ENCODE measurements at regions not wholly inside any gene's neighbourhood (a gene's known extent, or its start where the extent isn't known, plus 50 kb on each side); places are given as distances from the start of the nearest gene placed in this dataset.

DNA sequence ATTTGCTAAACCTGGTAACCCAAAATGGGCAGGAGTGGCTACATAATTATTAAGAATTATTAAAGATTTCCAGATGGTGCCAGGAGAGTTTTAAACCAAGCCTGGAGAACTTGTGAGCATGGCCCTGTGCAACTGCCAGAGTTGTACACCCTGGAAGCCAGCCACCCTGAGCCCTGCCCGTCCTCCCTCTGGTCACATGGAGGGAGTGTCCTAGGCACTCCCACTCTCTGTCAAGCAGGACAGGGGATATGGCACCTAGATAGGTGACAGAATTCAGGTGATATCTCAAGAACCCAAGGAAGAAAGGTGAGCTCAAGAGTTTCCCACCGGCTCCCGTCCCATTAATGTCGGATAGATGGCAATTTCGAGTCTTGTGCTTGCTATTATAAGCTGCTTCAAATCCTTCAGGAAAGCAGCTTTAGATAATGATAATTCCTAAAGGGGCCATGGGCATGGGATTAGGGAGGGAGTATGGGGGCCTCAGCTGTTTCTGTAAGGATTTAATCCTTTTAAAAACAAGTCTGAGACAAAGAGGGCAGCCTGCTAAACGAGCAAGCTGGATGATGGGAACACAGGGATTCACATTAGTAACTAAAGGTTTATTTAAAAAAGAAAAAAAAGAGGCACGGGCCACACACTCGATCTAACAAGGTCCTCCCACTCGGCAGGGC, 169.1 kb downstream of the BMP7 start:
- TF ChIP-seq RAD21 (conservative IDR thresholded peaks at IDR 0.05): no peak
- no peak for TF ChIP-seq POLR2AphosphoS5 (IDR thresholded peaks at IDR 0.05)
- TF ChIP-seq TAF1 (IDR thresholded peaks at IDR 0.05; ENCODE audit: low read depth): no peak
- TF ChIP-seq, protein P1, sequence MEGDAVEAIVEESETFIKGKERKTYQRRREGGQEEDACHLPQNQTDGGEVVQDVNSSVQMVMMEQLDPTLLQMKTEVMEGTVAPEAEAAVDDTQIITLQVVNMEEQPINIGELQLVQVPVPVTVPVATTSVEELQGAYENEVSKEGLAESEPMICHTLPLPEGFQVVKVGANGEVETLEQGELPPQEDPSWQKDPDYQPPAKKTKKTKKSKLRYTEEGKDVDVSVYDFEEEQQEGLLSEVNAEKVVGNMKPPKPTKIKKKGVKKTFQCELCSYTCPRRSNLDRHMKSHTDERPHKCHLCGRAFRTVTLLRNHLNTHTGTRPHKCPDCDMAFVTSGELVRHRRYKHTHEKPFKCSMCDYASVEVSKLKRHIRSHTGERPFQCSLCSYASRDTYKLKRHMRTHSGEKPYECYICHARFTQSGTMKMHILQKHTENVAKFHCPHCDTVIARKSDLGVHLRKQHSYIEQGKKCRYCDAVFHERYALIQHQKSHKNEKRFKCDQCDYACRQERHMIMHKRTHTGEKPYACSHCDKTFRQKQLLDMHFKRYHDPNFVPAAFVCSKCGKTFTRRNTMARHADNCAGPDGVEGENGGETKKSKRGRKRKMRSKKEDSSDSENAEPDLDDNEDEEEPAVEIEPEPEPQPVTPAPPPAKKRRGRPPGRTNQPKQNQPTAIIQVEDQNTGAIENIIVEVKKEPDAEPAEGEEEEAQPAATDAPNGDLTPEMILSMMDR (IDR thresholded peaks at IDR 0.05; ENCODE audit: poor library complexity, severe bottlenecking): no peak
- TF ChIP-seq MXI1 (conservative IDR thresholded peaks at IDR 0.05; ENCODE audit: poor library complexity, severe bottlenecking): no peak
- TF ChIP-seq EZH2 (IDR thresholded peaks at IDR 0.05; ENCODE audit: borderline replicate concordance, insufficient read depth, low read length, poor library complexity, severe bottlenecking): no peak
- TF ChIP-seq, protein P2, sequence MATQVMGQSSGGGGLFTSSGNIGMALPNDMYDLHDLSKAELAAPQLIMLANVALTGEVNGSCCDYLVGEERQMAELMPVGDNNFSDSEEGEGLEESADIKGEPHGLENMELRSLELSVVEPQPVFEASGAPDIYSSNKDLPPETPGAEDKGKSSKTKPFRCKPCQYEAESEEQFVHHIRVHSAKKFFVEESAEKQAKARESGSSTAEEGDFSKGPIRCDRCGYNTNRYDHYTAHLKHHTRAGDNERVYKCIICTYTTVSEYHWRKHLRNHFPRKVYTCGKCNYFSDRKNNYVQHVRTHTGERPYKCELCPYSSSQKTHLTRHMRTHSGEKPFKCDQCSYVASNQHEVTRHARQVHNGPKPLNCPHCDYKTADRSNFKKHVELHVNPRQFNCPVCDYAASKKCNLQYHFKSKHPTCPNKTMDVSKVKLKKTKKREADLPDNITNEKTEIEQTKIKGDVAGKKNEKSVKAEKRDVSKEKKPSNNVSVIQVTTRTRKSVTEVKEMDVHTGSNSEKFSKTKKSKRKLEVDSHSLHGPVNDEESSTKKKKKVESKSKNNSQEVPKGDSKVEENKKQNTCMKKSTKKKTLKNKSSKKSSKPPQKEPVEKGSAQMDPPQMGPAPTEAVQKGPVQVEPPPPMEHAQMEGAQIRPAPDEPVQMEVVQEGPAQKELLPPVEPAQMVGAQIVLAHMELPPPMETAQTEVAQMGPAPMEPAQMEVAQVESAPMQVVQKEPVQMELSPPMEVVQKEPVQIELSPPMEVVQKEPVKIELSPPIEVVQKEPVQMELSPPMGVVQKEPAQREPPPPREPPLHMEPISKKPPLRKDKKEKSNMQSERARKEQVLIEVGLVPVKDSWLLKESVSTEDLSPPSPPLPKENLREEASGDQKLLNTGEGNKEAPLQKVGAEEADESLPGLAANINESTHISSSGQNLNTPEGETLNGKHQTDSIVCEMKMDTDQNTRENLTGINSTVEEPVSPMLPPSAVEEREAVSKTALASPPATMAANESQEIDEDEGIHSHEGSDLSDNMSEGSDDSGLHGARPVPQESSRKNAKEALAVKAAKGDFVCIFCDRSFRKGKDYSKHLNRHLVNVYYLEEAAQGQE (IDR thresholded peaks at IDR 0.05; ENCODE audit: borderline replicate concordance): no peak
